Upper lobe of right lung (tissue), 1 donor: ENCODE measurements at regions not wholly inside any gene's neighbourhood (a gene's known extent, or its start where the extent isn't known, plus 50 kb on each side); places are given as distances from the start of the nearest gene placed in this dataset.

Experiments
- ATAC-seq: fragments of 200-7000 bp; cut with Tn5 transposase; one replicate; pipeline ENCODE4 v1.9.1; 2020; ENCODE audit warnings: mild to moderate bottlenecking, moderate library complexity
- DNase-seq: peaks from one replicate; pipeline ENCODE4 v3.0.0-alpha.2; 2020
- H3K27ac ChIP-seq: fragments of 200-600 bp; one replicate; pipeline ENCODE4 v1.8.0; 2022
- H3K27me3 ChIP-seq: fragments of 200-600 bp; one replicate; pipeline ENCODE4 v1.8.0; 2022; ENCODE audit warnings: mild to moderate bottlenecking
- H3K36me3 ChIP-seq: fragments of 200-600 bp; one replicate; pipeline ENCODE4 v1.8.0; 2022
- H3K4me1 ChIP-seq: fragments of 200-600 bp; one replicate; pipeline ENCODE4 v1.8.0; 2022
- H3K4me3 ChIP-seq: fragments of 200-600 bp; one replicate; pipeline ENCODE4 v1.8.0; 2022; ENCODE audit warnings: mild to moderate bottlenecking
- H3K9me3 ChIP-seq: fragments of 200-600 bp; one replicate; pipeline ENCODE4 v1.8.0; 2022
- CTCF ChIP-seq: fragments of 200-600 bp; IDR thresholded peaks from one replicate; pipeline ENCODE4 v1.8.0; 2022; ENCODE audit warnings: antibody characterized with exemption
- intact Hi-C: fragments of 100-400 bp; cut with DNase I; formaldehyde crosslinking; loops from one replicate; pipeline ENCODE4 v1.11.0; 2022
- donor health status: DM: no; HTN: yes; CAD: no; lungs with severe emphysema.

GRCh38 chr13:97621025-97621424, 187.1 kb downstream of the RAP2A start:
- H3K27ac ChIP-seq: no peak overlapping the region
- ATAC-seq (no peak), DNase-seq (no peak)
- H3K4me3 ChIP-seq: no peak overlapping the region
- no peaks in the 10 kb centered on the region for H3K27me3 ChIP-seq
- H3K36me3 ChIP-seq: no peaks in the 10 kb centered on the region
- H3K4me1 ChIP-seq: no peaks in the 10 kb centered on the region
- TF ChIP-seq CTCF: no peak
- intact Hi-C loops: no loop called here
- no peaks in the 10 kb centered on the region for H3K9me3 ChIP-seq

DNA sequence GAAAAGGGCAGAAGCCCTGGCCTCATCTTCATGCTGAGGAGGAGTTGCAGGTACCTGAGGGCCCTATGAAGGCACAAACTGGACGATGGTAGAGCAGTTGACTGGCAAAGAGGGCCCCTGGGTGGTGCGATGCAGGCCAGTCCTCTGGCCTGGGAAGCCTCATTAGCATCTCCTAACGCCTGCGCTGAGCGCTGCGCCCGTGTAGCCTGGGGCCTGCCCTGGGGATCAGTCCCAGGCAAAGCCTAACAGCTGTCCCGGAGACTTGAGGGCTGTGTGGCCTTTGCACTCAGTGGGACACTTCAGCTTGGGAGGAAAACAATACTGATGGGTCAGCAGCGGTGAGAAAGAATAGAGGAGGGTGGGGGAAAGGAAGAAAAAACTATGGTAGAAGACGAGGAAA, 187.7 kb downstream of the RAP2A start:
- no peaks in the 10 kb centered on the region for H3K36me3 ChIP-seq
- H3K4me3 ChIP-seq: no peak overlapping the region
- no peaks in the 10 kb centered on the region for H3K4me1 ChIP-seq
- ATAC-seq (peak; percentile 46), DNase-seq (no peak)
- no peaks in the 10 kb centered on the region for H3K9me3 ChIP-seq
- no peak overlapping the region for H3K27ac ChIP-seq
- TF ChIP-seq CTCF: no peak
- no peaks in the 10 kb centered on the region for H3K27me3 ChIP-seq
- intact Hi-C loops: no loop called here

DNA sequence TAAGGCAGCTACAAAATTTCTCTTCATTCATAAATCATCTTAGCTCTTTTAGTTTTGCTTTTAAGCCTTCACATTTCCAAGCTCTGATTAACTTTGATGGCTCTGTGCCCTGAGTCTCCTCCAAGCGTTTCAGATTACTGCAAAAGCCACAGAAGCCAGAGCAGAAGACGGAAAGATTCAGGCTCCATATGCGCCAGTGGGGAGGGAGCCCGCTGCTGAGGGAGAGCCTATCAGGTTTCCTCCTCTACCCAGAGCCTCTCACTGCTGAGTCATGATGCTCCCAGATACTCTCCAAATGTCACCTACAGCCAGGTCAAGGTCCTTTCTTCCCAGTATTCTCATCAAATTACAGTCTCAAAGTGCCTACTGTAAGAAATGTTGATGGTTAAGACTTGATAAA, 193.6 kb downstream of the RAP2A start:
- ATAC-seq: peak; percentile 42
- no peak for TF ChIP-seq CTCF
- intact Hi-C loops: no loop called here
- no peak for DNase-seq
- H3K36me3 ChIP-seq: no peaks in the 10 kb centered on the region
- peaks cover 4% of the 10 kb centered on the region for H3K9me3 ChIP-seq
- H3K4me3 ChIP-seq: no peak overlapping the region
- no peaks in the 10 kb centered on the region for H3K27me3 ChIP-seq
- no peak overlapping the region for H3K27ac ChIP-seq
- H3K4me1 ChIP-seq: no peaks in the 10 kb centered on the region

- Histone ChIP-seq H3K9me3 (peaks cover 4% of the 10 kb centered on the region), H3K4me1 (no peaks in the 10 kb centered on the region), H3K4me3 (no peak overlapping the region), H3K27ac (no peak overlapping the region), H3K27me3 (no peaks in the 10 kb centered on the region), H3K36me3 (no peaks in the 10 kb centered on the region)
- peak; percentile 50 for ATAC-seq
- TF ChIP-seq CTCF: no peak
- intact Hi-C loops: no loop called here
- DNase-seq: peak; percentile 64
These were observed 195.8 kb downstream of the RAP2A start for GRCh38 chr13:97629601-97630272.

GRCh38 chr13:97630725-97631124, 196.8 kb downstream of the RAP2A start:
- ATAC-seq: no peak

More at GRCh38 chr13:97630725-97631124, 196.8 kb downstream of the RAP2A start:
- H3K36me3 ChIP-seq: no peaks in the 10 kb centered on the region
- H3K9me3 ChIP-seq: peaks cover 4% of the 10 kb centered on the region
- H3K4me3 ChIP-seq: no peak overlapping the region
- intact Hi-C loops: no loop called here
- TF ChIP-seq CTCF: no peak
- H3K4me1 ChIP-seq: no peaks in the 10 kb centered on the region
- no peaks in the 10 kb centered on the region for H3K27me3 ChIP-seq
- H3K27ac ChIP-seq: no peak overlapping the region
- DNase-seq: no peak
